HEK293 (cell line): ENCODE measurements at regions not wholly inside any gene's neighbourhood (a gene's known extent, or its start where the extent isn't known, plus 50 kb on each side); places are given as distances from the start of the nearest gene placed in this dataset.

Source experiments
- CTCF ChIP-seq: fragments of 450-650 bp; formaldehyde crosslinking; IDR thresholded peaks from 2 replicates; pipeline ENCODE4 v1.5.1; 2016; ENCODE audit warnings: missing biosample characterization, missing genetic modification characterization
- KLF7 ChIP-seq: fragments of 450-650 bp; formaldehyde crosslinking; IDR thresholded peaks from 2 replicates; pipeline ENCODE4 v1.5.1; 2016; ENCODE audit warnings: missing biosample characterization, missing genetic modification characterization, borderline replicate concordance
- PRDM1 ChIP-seq: fragments of 450-650 bp; formaldehyde crosslinking; IDR thresholded peaks from 2 replicates; pipeline ENCODE4; 2016; ENCODE audit warnings: missing biosample characterization, missing genetic modification characterization
- ZBTB11 ChIP-seq: fragments of 450-650 bp; formaldehyde crosslinking; conservative IDR thresholded peaks from 2 replicates; pipeline ENCODE4 v1.5.1; 2016; ENCODE audit warnings: low read depth, missing biosample characterization, missing genetic modification characterization
- ZBTB17 ChIP-seq: fragments of 450-650 bp; formaldehyde crosslinking; IDR thresholded peaks from 2 replicates; pipeline ENCODE4 v1.5.1; 2016; ENCODE audit warnings: missing biosample characterization, missing genetic modification characterization
- ZNF350 ChIP-seq: fragments of 450-650 bp; formaldehyde crosslinking; IDR thresholded peaks from 2 replicates; pipeline ENCODE4 v1.5.0; 2017; ENCODE audit warnings: missing biosample characterization, mild to moderate bottlenecking, missing genetic modification characterization
- ZNF600 ChIP-seq: fragments of 450-650 bp; formaldehyde crosslinking; IDR thresholded peaks from 2 replicates; pipeline ENCODE4 v1.5.1; 2016; ENCODE audit warnings: missing biosample characterization, missing genetic modification characterization
- ZNF626 ChIP-seq: fragments of 450-650 bp; sonication (Bioruptor Pico); formaldehyde crosslinking; IDR thresholded peaks from 2 replicates; pipeline ENCODE4 v1.5.1; 2018; ENCODE audit warnings: missing biosample characterization, missing genetic modification characterization, inconsistent platforms
- ZNF792 ChIP-seq: fragments of 450-650 bp; formaldehyde crosslinking; IDR thresholded peaks from 2 replicates; pipeline ENCODE4 v1.5.1; 2016; ENCODE audit warnings: missing biosample characterization, missing genetic modification characterization
- TF ChIP-seq, protein P1 (sequence below): fragments of 450-650 bp; formaldehyde crosslinking; IDR thresholded peaks from 2 replicates; pipeline ENCODE4 v1.5.1; 2016; ENCODE audit warnings: missing biosample characterization, missing genetic modification characterization

DNA sequence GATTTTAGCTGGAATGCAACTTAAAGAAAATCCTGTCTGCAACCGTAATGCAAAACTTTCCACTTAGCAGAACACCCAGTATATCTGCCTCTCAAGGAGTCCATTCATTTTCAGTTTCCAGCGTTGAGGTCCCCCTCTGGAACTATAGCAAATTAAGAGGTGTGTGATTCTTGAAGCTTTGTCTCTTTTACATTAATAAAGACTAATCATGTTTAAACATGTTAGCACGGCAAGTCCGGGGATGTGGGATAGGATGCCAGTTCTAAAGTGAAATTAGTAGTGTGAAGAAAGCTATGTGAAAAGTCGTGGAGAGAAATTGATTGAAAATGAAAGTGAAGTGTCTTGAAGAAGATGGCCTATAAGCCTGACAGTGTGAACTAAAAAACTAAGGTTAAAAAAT, 429.1 kb downstream of the NR2F1-AS1 start:
- no peak for TF ChIP-seq CTCF (tag by site-specific recombination)
- no peak for TF ChIP-seq ZBTB17 (tag by site-specific recombination)
- no peak for TF ChIP-seq ZNF792 (tag by site-specific recombination)
- TF ChIP-seq PRDM1 (tag by site-specific recombination): peak; percentile 66; the same call in 1 of the 2 replicates
- TF ChIP-seq, protein P1, sequence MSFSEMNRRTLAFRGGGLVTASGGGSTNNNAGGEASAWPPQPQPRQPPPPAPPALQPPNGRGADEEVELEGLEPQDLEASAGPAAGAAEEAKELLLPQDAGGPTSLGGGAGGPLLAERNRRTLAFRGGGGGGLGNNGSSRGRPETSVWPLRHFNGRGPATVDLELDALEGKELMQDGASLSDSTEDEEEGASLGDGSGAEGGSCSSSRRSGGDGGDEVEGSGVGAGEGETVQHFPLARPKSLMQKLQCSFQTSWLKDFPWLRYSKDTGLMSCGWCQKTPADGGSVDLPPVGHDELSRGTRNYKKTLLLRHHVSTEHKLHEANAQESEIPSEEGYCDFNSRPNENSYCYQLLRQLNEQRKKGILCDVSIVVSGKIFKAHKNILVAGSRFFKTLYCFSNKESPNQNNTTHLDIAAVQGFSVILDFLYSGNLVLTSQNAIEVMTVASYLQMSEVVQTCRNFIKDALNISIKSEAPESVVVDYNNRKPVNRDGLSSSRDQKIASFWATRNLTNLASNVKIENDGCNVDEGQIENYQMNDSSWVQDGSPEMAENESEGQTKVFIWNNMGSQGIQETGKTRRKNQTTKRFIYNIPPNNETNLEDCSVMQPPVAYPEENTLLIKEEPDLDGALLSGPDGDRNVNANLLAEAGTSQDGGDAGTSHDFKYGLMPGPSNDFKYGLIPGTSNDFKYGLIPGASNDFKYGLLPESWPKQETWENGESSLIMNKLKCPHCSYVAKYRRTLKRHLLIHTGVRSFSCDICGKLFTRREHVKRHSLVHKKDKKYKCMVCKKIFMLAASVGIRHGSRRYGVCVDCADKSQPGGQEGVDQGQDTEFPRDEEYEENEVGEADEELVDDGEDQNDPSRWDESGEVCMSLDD: no peak
- no peak for TF ChIP-seq ZNF350 (tag by site-specific recombination)
- no peak for TF ChIP-seq KLF7
- no peak for TF ChIP-seq ZBTB11 (tag by site-specific recombination)
- TF ChIP-seq ZNF626 (tag by site-specific recombination): no peak
- TF ChIP-seq ZNF600: no peak
